ENCODE measurements at regions not wholly inside any gene's neighbourhood (a gene's known extent, or its start where the extent isn't known, plus 50 kb on each side); places are given as distances from the start of the nearest gene placed in this dataset.

DNA sequence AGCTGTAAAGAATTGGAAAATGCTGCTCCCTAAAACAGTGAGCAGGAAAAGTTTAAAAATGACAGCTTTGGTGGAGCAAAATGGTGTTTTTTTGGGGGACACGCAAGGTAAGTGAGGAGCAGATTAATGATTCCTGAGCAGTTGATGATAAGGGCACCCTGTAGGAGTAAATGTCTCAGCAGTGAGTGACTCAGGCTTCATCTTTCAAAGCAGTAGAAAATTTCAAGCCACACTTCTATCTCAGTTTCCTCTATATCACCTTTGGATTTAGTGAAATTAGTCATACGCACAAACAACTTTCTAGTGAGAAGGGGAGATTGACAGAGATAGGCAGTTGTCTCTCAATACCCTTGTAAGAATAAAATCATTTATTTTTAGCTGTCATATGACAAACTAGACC lies 709.0 kb upstream of the FAM98A start (continued):
- TF ChIP-seq FOXJ3 (CRISPR knock-in tag; IDR thresholded peaks at IDR 0.05) (no peak), EP300 (IDR thresholded peaks at IDR 0.05; ENCODE audit: borderline replicate concordance in 1 of 2, low read depth in 1 of 2, low read length in 1 of 2) (no peak), TAF1 (IDR thresholded peaks at IDR 0.05; ENCODE audit: borderline replicate concordance, low read depth, low read length) (no peak)

DNA sequence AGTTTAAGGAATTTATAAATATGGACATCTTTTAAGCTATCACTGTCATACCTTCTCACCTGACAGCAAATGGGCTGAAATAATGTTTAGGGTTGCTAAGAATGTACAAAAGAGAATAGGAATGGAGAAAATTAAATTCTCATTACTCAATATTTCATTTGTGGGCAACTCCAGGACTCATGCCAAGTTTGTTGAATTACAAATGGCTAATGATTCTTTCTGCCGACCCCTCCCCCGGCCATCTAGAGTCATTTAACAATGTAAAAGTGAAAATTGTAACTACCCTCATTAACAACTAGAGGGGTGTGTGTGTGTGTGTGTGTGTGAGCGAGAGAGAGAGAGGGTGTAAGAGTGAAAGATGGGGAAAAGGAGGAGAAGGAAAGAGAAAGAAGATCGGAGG lies 708.5 kb upstream of the FAM98A start:
- POLR2A ChIA-PET = no interaction called here

More for the DNA sequence above, 708.5 kb upstream of the FAM98A start:
- H3K9me2 ChIP-seq = no peaks in the 10 kb centered on the region
- no peak overlapping the region for H3K27ac ChIP-seq (ENCODE audit: low read depth in 2 of 2, low read length in 1 of 2)
- WGBS (ENCODE audit: low lambda C conversion rate) = 3% methylated on average over 4 of the region's 4 CpGs
- no peaks in the 10 kb centered on the region for H3F3A ChIP-seq (replicated peaks; ENCODE audit: insufficient read depth)
- no peak overlapping the region for H3K4me3 ChIP-seq (ENCODE audit: low read depth in 2 of 2, low read length in 1 of 2)
- H3K79me2 ChIP-seq (ENCODE audit: insufficient read depth) = no peaks in the 10 kb centered on the region
- H4K20me1 ChIP-seq (ENCODE audit: insufficient read depth) = no peaks in the 10 kb centered on the region
- TF ChIP-seq RFX5 (IDR thresholded peaks at IDR 0.05; ENCODE audit: low read length) = no peak
- TF ChIP-seq GATA2 (CRISPR knock-in tag; IDR thresholded peaks at IDR 0.05) = no peak
- no peak for TF ChIP-seq EP300 (IDR thresholded peaks at IDR 0.05; ENCODE audit: borderline replicate concordance in 1 of 2, low read depth in 1 of 2, low read length in 1 of 2)
- TF ChIP-seq JUND (IDR thresholded peaks at IDR 0.05) = no peak
- TF ChIP-seq, protein P1, sequence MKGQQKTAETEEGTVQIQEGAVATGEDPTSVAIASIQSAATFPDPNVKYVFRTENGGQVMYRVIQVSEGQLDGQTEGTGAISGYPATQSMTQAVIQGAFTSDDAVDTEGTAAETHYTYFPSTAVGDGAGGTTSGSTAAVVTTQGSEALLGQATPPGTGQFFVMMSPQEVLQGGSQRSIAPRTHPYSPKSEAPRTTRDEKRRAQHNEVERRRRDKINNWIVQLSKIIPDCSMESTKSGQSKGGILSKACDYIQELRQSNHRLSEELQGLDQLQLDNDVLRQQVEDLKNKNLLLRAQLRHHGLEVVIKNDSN (IDR thresholded peaks at IDR 0.05; ENCODE audit: borderline replicate concordance, low read depth) = no peak
- TF ChIP-seq SMC3 (IDR thresholded peaks at IDR 0.05; ENCODE audit: low read depth, low read length) = no peak
- no peak for TF ChIP-seq GABPA (IDR thresholded peaks at IDR 0.05; ENCODE audit: low read depth)
- no peak for TF ChIP-seq RAD21 (IDR thresholded peaks at IDR 0.05; ENCODE audit: low read length)
- no peak for TF ChIP-seq RXRA (IDR thresholded peaks at IDR 0.05; ENCODE audit: borderline replicate concordance, low read depth)
- no peak for TF ChIP-seq RCOR1 (IDR thresholded peaks at IDR 0.05; ENCODE audit: low read length)
- TF ChIP-seq FOXJ3 (CRISPR knock-in tag; IDR thresholded peaks at IDR 0.05) = no peak
- TF ChIP-seq, protein P2, sequence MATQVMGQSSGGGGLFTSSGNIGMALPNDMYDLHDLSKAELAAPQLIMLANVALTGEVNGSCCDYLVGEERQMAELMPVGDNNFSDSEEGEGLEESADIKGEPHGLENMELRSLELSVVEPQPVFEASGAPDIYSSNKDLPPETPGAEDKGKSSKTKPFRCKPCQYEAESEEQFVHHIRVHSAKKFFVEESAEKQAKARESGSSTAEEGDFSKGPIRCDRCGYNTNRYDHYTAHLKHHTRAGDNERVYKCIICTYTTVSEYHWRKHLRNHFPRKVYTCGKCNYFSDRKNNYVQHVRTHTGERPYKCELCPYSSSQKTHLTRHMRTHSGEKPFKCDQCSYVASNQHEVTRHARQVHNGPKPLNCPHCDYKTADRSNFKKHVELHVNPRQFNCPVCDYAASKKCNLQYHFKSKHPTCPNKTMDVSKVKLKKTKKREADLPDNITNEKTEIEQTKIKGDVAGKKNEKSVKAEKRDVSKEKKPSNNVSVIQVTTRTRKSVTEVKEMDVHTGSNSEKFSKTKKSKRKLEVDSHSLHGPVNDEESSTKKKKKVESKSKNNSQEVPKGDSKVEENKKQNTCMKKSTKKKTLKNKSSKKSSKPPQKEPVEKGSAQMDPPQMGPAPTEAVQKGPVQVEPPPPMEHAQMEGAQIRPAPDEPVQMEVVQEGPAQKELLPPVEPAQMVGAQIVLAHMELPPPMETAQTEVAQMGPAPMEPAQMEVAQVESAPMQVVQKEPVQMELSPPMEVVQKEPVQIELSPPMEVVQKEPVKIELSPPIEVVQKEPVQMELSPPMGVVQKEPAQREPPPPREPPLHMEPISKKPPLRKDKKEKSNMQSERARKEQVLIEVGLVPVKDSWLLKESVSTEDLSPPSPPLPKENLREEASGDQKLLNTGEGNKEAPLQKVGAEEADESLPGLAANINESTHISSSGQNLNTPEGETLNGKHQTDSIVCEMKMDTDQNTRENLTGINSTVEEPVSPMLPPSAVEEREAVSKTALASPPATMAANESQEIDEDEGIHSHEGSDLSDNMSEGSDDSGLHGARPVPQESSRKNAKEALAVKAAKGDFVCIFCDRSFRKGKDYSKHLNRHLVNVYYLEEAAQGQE (IDR thresholded peaks at IDR 0.05; ENCODE audit: low read depth, low read length) = no peak
- TF ChIP-seq ELF1 (IDR thresholded peaks at IDR 0.05) = no peak
- no peak for TF ChIP-seq NFIC (IDR thresholded peaks at IDR 0.05; ENCODE audit: borderline replicate concordance)
- CTCF ChIA-PET = interaction anchor here (1.0 kb wide), 1 partner anchor 263 kb away, joined by 3 read pairs; no protein-coding TSS in a partner anchor
- H3K9ac ChIP-seq = no peak overlapping the region
- H3K36me3 ChIP-seq (replicated peaks in 1 of 2; ENCODE audit: control insufficient read depth in 1 of 2, insufficient read depth in 2 of 2, low read length in 1 of 2) = no peaks in the 10 kb centered on the region
- H3K4me1 ChIP-seq (ENCODE audit: control insufficient read depth in 1 of 2, insufficient read depth in 2 of 2, low read depth in 1 of 2, low read length in 1 of 2) = no peaks in the 10 kb centered on the region
- no peak overlapping the region for H2AFZ ChIP-seq (ENCODE audit: low read depth)
- no peak for DNase-seq
- no peaks in the 10 kb centered on the region for H3K9me3 ChIP-seq
- H3K27me3 ChIP-seq (ENCODE audit: insufficient read depth) = no peaks in the 10 kb centered on the region
- no peak overlapping the region for H3K4me2 ChIP-seq

Measured in SK-N-SH (cell line).